ENCODE measurements at regions not wholly inside any gene's neighbourhood (a gene's known extent, or its start where the extent isn't known, plus 50 kb on each side); places are given as distances from the start of the nearest gene placed in this dataset.
A peak's percentile ranks its signal among the peaks of the same experiment; 100 is the strongest.

GRCh38 chr2:149271575-149271974 is 58.8 kb upstream of the LYPD6 start:
- no peak for TF ChIP-seq CTCF (IDR thresholded peaks at IDR 0.05; ENCODE audit: borderline replicate concordance, control extremely low read depth, extremely low read depth, insufficient read depth, missing control alignments)
- DNase-seq (ENCODE audit: low spot score), result peak; percentile 16
- in situ Hi-C loops (cut with MboI; ENCODE audit: low sequenced_read_pairs, unreplicated experiment), result no loop called here

- no peak for DNase-seq (ENCODE audit: low spot score)
- in situ Hi-C loops (cut with MboI; ENCODE audit: low sequenced_read_pairs, unreplicated experiment), result no loop called here
- TF ChIP-seq CTCF (IDR thresholded peaks at IDR 0.05; ENCODE audit: borderline replicate concordance, control extremely low read depth, extremely low read depth, insufficient read depth, missing control alignments), result no peak
These were observed 52.1 kb upstream of the LYPD6 start for GRCh38 chr2:149278161-149278871.

GRCh38 chr2:149278872-149279264 is 51.5 kb upstream of the LYPD6 start:
- no peak for TF ChIP-seq CTCF (IDR thresholded peaks at IDR 0.05; ENCODE audit: borderline replicate concordance, control extremely low read depth, extremely low read depth, insufficient read depth, missing control alignments)
- in situ Hi-C loops (cut with MboI; ENCODE audit: low sequenced_read_pairs, unreplicated experiment), result no loop called here
- DNase-seq (ENCODE audit: low spot score), result no peak
